ENCODE measurements at regions not wholly inside any gene's neighbourhood (a gene's known extent, or its start where the extent isn't known, plus 50 kb on each side); places are given as distances from the start of the nearest gene placed in this dataset.

GRCh38 chr6:170176898-170177771 lies 113.7 kb downstream of the DLL1 start:
- DNase-seq = peak; percentile 22

GRCh38 chr6:170176136-170176897 lies 114.6 kb downstream of the DLL1 start:
- no peak for DNase-seq

- no peak for DNase-seq
Measured at GRCh38 chr6:170175644-170176135, 115.2 kb downstream of the DLL1 start.

- DNase-seq = no peak
Measured at GRCh38 chr6:170174771-170175643, 115.9 kb downstream of the DLL1 start.

- DNase-seq = no peak
Measured at GRCh38 chr6:170174124-170174770, 116.6 kb downstream of the DLL1 start.

GRCh38 chr6:170173335-170173881 lies 117.5 kb downstream of the DLL1 start:
- DNase-seq = no peak

GRCh38 chr6:170172825-170173256 lies 118.0 kb downstream of the DLL1 start:
- DNase-seq = no peak

GRCh38 chr6:170172392-170172791 lies 118.5 kb downstream of the DLL1 start:
- DNase-seq = no peak

- no peak for DNase-seq
Measured at GRCh38 chr6:170167657-170168159, 123.2 kb downstream of the DLL1 start.

GRCh38 chr6:170166511-170167122 lies 124.3 kb downstream of the DLL1 start:
- no peak for DNase-seq

- DNase-seq = no peak
Measured at GRCh38 chr6:170165471-170166117, 125.3 kb downstream of the DLL1 start.

GRCh38 chr6:170165085-170165470 lies 125.8 kb downstream of the DLL1 start:
- DNase-seq = no peak

- DNase-seq = no peak
Measured at GRCh38 chr6:170164271-170164900, 126.5 kb downstream of the DLL1 start.

GRCh38 chr6:170163405-170164170 lies 127.3 kb downstream of the DLL1 start:
- no peak for DNase-seq

- no peak for DNase-seq
Measured at GRCh38 chr6:170162775-170163404, 128.0 kb downstream of the DLL1 start.

- DNase-seq = no peak
Measured at GRCh38 chr6:170162011-170162774, 128.7 kb downstream of the DLL1 start.

GRCh38 chr6:170160628-170161611 lies 130.0 kb downstream of the DLL1 start:
- DNase-seq = no peak

Data from stimulated activated CD4-positive, alpha-beta T cell treated with anti-CD3 and anti-CD28 coated beads, Interleukin-15, amount 100 ng/mL, for 24 hours (primary cell).